ENCODE measurements at regions not wholly inside any gene's neighbourhood (a gene's known extent, or its start where the extent isn't known, plus 50 kb on each side); places are given as distances from the start of the nearest gene placed in this dataset.

DNA sequence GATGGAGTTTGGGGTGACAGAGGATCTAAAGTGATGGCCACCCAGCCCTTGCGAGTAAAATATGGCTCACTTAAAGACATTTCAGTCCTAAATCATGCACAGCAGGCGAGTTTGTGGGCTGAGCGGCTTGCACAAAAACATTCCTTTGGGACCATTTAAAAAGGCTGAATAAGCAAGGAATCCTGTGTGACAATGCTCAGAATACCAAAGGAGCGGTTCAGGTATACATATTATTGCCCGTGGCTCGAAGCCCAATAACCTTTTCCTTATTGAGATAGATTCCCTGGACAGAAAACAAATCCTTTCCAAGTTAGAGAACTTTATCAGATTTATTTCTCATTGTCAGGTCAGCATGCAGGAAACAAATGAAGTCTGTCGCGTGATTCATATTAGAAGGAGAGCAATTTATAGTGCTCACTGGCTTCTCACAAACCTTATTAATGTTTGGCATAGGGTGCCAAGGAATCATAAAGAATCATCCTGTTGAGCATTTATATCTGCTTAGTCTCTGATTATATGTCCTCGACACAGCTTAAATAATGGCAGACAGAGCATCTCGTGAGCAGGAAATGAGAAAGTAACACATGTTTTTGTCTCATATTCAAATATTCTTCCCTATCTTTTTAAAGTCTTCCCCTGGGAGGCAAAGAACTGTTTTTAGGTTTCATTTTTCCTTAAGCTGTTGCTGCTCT, 121.3 kb downstream of the TRMT11 start:
- no peaks in the 10 kb centered on the region for H3K36me3 ChIP-seq
- H3K9me3 ChIP-seq (ENCODE audit: low read depth): no peaks in the 10 kb centered on the region
- TF ChIP-seq CTCF (IDR thresholded peaks at IDR 0.05; ENCODE audit: low read depth, low read length): no peak
- no peak overlapping the region for H3K4me3 ChIP-seq
- DNase-seq (ENCODE audit: low read depth in 1 of 2, low spot score in 1 of 2): peak in 1 of 2 donors; percentile 35
- H3K4me1 ChIP-seq (ENCODE audit: low read depth): peaks cover 7% of the 10 kb centered on the region
- no peak overlapping the region for H3K27ac ChIP-seq
- peaks cover 16% of the 10 kb centered on the region for H3K27me3 ChIP-seq

DNA sequence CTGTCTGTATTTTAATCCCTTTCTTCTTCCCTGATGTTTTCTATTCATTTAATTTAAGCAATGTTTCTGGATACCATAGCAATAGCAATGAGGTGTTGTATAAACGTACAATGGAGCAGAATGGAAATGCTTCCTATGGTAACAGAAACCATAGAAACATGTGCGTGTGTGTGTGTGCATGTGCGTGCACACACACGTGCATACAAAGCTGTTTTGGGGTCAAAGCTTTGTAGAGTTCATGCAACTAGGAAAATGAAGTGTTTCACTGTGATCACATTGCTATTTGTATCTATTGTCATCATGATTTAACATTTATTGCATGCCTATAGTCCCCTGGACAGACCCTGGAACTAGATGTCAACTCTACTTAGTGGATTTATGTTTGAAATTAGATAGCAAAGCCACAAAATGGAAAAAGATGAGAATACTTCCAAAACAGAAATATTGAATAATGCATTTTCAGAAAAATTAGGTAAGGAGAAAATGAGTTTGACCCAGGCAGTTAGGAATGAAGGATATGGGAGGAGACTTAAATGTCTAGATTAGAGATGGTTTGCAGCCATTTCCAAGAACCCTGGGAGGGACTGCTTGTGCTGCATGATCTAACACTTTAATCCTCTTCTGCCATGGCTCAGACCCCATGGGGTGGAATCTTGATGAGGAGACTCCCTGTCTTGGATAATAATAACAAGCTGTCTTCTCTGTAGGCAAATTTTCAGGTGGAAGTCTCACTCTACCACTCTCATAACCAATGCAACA, 124.4 kb downstream of the TRMT11 start:
- H3K9me3 ChIP-seq (ENCODE audit: low read depth): no peaks in the 10 kb centered on the region
- H3K27me3 ChIP-seq: peaks cover 19% of the 10 kb centered on the region
- TF ChIP-seq CTCF (IDR thresholded peaks at IDR 0.05; ENCODE audit: low read depth, low read length): no peak
- H3K36me3 ChIP-seq: no peaks in the 10 kb centered on the region
- DNase-seq (ENCODE audit: low read depth in 1 of 2, low spot score in 1 of 2): no peak
- H3K4me3 ChIP-seq: no peak overlapping the region
- H3K4me1 ChIP-seq (ENCODE audit: low read depth): peaks cover 16% of the 10 kb centered on the region
- no peak overlapping the region for H3K27ac ChIP-seq

GRCh38 chr6:126111327-126111726, 125.0 kb downstream of the TRMT11 start:
- Histone ChIP-seq H3K9me3 (ENCODE audit: low read depth) (no peaks in the 10 kb centered on the region), H3K27ac (no peak overlapping the region), H3K27me3 (peaks cover 19% of the 10 kb centered on the region), H3K4me1 (ENCODE audit: low read depth) (peaks cover 17% of the 10 kb centered on the region), H3K4me3 (no peak overlapping the region), H3K36me3 (no peaks in the 10 kb centered on the region)
- DNase-seq (ENCODE audit: low read depth in 1 of 2, low spot score in 1 of 2): no peak
- no peak for TF ChIP-seq CTCF (IDR thresholded peaks at IDR 0.05; ENCODE audit: low read depth, low read length)

DNA sequence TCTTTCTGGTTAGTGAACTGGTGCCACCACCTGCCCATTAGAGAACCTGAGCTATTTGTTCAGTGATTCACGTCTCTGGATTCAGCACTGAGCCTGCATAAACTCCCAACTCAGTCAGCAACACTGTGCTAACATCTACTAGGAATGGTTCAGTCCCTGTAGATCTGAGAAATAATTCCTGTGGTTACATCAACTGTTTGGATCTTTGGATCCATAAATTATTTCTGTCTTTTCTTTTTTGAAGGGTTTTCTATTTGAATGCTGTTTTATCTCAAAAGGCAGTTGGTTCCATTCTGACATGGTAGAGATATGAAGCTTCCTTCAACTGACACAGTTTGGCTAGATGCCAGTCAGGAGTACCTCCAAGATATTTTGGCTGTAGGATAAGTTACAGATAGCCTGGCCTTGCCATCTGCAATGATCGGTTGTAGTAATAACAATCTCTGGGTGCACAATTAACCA, 125.9 kb downstream of the TRMT11 start:
- Histone ChIP-seq H3K36me3 (no peaks in the 10 kb centered on the region), H3K4me3 (no peak overlapping the region), H3K4me1 (ENCODE audit: low read depth) (peaks cover 20% of the 10 kb centered on the region), H3K9me3 (ENCODE audit: low read depth) (no peaks in the 10 kb centered on the region), H3K27me3 (peaks cover 16% of the 10 kb centered on the region), H3K27ac (no peak overlapping the region)
- peak; percentile 32 to 39 for DNase-seq (ENCODE audit: low read depth in 1 of 2, low spot score in 1 of 2)
- no peak for TF ChIP-seq CTCF (IDR thresholded peaks at IDR 0.05; ENCODE audit: low read depth, low read length)

DNA sequence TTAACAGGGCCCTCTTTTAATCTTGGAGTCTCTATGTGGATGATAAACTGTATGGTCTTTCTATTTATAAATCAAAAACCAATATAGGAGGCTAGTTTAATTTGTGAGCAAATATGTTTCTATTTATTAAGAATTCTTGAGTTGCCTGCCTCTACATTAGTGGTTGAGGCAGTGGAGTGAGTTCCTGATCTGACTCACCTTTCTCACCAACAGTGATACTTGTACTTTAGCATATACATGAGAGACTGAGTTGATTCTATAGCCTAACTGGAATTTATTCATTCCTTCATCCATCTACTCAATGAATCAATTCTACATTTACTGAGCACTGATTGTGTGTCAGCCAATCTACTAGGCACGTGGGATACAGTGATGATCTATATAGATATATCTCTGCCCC, 126.9 kb downstream of the TRMT11 start:
- peaks cover 6% of the 10 kb centered on the region for H3K27me3 ChIP-seq
- H3K4me1 ChIP-seq (ENCODE audit: low read depth): peaks cover 28% of the 10 kb centered on the region
- H3K4me3 ChIP-seq: no peak overlapping the region
- DNase-seq (ENCODE audit: low read depth in 1 of 2, low spot score in 1 of 2): no peak
- H3K27ac ChIP-seq: no peak overlapping the region
- H3K9me3 ChIP-seq (ENCODE audit: low read depth): no peaks in the 10 kb centered on the region
- no peaks in the 10 kb centered on the region for H3K36me3 ChIP-seq
- no peak for TF ChIP-seq CTCF (IDR thresholded peaks at IDR 0.05; ENCODE audit: low read depth, low read length)
